ENCODE measurements at regions not wholly inside any gene's neighbourhood (a gene's known extent, or its start where the extent isn't known, plus 50 kb on each side); places are given as distances from the start of the nearest gene placed in this dataset.
"Not testable (repeated sequence)": the region's sequence is repeated elsewhere in the genome, so short reads cannot be mapped to it uniquely, and the experiment has no call there.

DNA sequence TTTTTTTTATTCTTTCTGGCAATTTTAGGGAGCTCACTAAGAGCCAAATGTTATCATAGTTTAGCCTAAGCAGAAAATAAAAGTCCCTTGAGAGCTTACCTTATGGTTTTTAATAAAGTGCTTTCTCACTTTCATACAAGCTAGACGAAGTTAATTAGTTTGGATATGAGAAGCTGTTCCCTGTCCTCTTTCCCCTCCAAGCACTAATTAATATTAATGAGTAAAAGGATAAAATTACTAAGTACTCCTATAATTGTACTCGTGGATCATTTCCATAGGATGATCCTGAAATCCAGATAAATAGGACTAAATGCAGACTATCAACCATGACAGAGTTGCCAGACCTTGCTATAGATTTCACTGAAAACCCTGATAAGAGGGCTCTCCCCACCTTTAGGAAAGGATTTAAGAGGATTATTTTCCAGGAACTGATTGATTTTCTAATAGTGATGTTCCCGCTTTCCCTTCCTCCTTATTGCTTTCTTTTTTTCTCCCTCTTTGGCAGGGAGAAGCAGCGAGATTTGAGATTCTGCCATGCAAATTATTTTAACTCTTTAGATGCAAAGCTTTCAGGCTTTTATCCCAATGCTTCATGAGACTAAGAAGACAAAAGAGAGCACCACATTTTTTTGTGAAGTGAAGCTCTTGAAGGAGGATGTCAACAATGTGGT, 58.3 kb upstream of the HECW1 start:
- DNase-seq = no peak

DNA sequence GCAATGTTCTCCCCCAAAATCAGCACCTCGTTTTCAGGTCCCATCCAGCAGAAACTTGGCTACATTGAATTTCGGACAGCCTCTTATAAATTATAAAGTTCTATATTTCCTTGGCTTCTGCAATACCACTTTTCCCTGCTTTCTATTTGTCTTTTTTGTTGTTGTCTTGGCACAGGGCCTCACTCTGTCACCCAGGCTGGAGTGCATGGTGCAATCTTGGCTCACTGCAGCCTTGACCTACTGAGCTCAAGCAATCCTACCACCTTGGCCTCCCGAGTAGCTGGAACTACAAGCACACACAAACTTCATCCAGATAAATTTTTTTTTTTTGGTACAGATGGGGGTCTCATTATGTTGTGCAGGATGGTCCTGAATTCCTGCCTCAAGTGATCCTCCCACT, 55.3 kb upstream of the HECW1 start:
- DNase-seq = no peak

DNA sequence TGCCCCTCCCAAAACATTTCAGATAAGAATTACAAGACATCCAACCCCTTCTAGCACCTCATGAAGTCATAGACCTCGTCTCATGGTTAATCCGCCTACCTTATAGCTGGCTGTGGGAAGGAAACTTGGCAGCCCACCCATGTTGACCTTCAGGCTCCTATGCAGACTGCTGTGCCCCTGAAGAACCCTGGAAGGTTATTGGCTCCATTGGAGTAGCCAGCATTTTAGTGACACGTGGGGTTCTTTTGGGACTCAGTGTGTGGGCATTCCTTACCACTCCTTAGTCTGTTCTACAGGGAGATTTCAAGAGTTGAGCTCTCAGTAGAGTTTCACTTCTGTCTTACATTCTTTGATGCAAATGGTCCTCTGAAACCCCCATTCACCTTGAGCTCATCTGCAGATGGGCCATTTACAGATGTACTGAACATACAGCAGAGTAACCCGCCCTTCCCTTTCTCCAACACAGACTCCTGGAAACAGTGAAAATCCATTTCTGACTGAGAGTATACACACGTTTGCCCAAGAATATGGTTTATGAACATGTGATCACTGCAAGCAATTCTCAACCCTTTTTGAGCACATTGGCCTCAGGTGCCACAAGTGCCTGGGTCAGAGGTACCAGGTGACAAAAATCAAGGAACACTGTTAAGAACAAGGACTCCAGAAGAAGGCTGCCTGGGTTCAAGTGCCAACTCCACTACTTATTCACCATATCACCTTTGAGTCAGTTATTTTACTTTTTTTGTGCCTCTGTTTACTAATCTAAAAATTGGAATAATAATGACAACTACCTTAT, 54.0 kb upstream of the HECW1 start:
- DNase-seq = no peak

DNA sequence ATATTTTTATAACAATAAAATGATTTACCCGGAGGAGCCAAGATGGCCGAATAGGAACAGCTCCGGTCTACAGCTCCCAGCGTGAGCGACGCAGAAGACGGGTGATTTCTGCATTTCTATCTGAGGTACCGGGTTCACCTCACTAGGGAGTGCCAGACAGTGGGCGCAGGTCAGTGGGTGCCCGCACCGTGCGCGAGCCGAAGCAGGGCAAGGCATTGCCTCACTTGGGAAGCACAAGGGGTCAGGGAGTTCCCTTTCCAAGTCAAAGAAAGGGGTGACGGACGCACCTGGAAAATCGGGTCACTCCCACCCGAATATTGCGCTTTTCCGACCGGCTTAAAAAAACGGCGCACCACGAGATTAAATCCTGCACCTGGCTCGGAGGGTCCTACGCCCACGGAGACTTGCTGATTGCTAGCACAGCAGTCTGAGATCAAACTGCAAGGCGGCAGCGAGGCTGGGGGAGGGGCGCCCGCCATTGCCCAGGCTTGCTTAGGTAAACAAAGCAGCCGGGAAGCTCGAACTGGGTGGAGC, 53.3 kb upstream of the HECW1 start:
- DNase-seq = not testable (repeated sequence)
